Upper lobe of left lung (tissue), 6 donors: ENCODE measurements at regions not wholly inside any gene's neighbourhood (a gene's known extent, or its start where the extent isn't known, plus 50 kb on each side); places are given as distances from the start of the nearest gene placed in this dataset.

Experiments used
- ATAC-seq, 2 donors: fragments of 200-7000 bp; cut with Tn5 transposase; one replicate each; pipeline ENCODE4 v1.9.1; 2022; ENCODE audit warnings: mild to moderate bottlenecking in 2 of 2, moderate library complexity in 2 of 2; ENCODE audit not compliant: low FRiP score in 2 of 2
- DNase-seq, 2 donors: peaks; one replicate each; pipeline ENCODE4 v3.0.0-alpha.2; 2019 to 2020
- H3K27ac ChIP-seq, 4 donors: fragments of 200-600 bp; sonication (generic); one replicate each; pipeline ENCODE4 v1.5.1; 2016 to 2019
- H3K27me3 ChIP-seq, 4 donors: fragments of 200-600 bp; sonication (generic); one replicate each; pipeline ENCODE4 v1.5.1; 2017 to 2019
- H3K36me3 ChIP-seq, 4 donors: fragments of 200-600 bp; sonication (generic); one replicate each; pipeline ENCODE4 v1.5.1; 2016 to 2019
- H3K4me1 ChIP-seq, 4 donors: fragments of 200-600 bp; sonication (generic); one replicate each; pipeline ENCODE4 v1.5.1; 2018 to 2019
- H3K4me3 ChIP-seq, 4 donors: fragments of 200-600 bp; sonication (generic); one replicate each; pipeline ENCODE4 v1.5.1; 2017 to 2019; ENCODE audit warnings: mild to moderate bottlenecking in 2 of 4, moderate library complexity in 1 of 4
- H3K9me3 ChIP-seq, 4 donors: fragments of 200-600 bp; sonication (generic); one replicate each; pipeline ENCODE4 v1.5.1; 2018 to 2019
- CTCF ChIP-seq, 6 experiments: fragments of 450-650 bp in 4 of 6; fragments of 200-600 bp in 2 of 6; sonication (generic) in 2 of 6; IDR thresholded peaks; one replicate each; pipeline ENCODE4 v1.5.1; 2016 to 2019; ENCODE audit warnings: antibody characterized with exemption in 6 of 6
- EP300 ChIP-seq, 4 donors: sonication (generic); formaldehyde crosslinking; IDR thresholded peaks; one replicate each; pipeline ENCODE4 v1.5.1; 2017; ENCODE audit warnings: antibody characterized with exemption in 4 of 4, control low read depth in 2 of 4
- POLR2A ChIP-seq, 4 donors: fragments of 450-650 bp; IDR thresholded peaks; one replicate each; pipeline ENCODE4 v1.5.1; 2016 to 2017; ENCODE audit warnings: antibody characterized with exemption in 4 of 4, mild to moderate bottlenecking in 2 of 4
- POLR2AphosphoS5 ChIP-seq, 2 donors: sonication (generic); formaldehyde crosslinking; IDR thresholded peaks; one replicate each; pipeline ENCODE4 v1.5.1; 2017; ENCODE audit warnings: antibody characterized with exemption in 2 of 2
- WGBS, 2 donors: methylation state at CpG; one replicate each; pipeline ENCODE4 v1.1.5; 2017 to 2018; 5-methylcytosine and 5-hydroxymethylcytosine counted together
- donor health status: DM: no; HTN: no; CAD: no; lungs with moderate emphysema.
- donor health status: DM: no; HTN: yes; CAD: no; lungs with severe emphysema.

- ATAC-seq (no peak), DNase-seq (no peak)
- Histone ChIP-seq H3K36me3 (no peaks in the 10 kb centered on the region), H3K27ac (no peak overlapping the region), H3K4me1 (no peaks in the 10 kb centered on the region), H3K27me3 (no peaks in the 10 kb centered on the region), H3K4me3 (no peak overlapping the region), H3K9me3 (no peaks in the 10 kb centered on the region)
- WGBS, 2 donors: 100% methylated on average over 1 of the region's 1 CpG
- TF ChIP-seq CTCF (IDR thresholded peaks at IDR 0.05): no peak
- no peak for TF ChIP-seq POLR2A (IDR thresholded peaks at IDR 0.05)
- TF ChIP-seq POLR2AphosphoS5 (IDR thresholded peaks at IDR 0.05): no peak
- TF ChIP-seq EP300 (IDR thresholded peaks at IDR 0.05): no peak
Observed at GRCh38 chr5:125050926-125051325, 304.5 kb upstream of the ZNF608 start.

GRCh38 chr5:125052584-125052983 lies 306.1 kb upstream of the ZNF608 start:
- no peak for TF ChIP-seq CTCF (IDR thresholded peaks at IDR 0.05)
- TF ChIP-seq EP300 (IDR thresholded peaks at IDR 0.05): no peak
- no peak for TF ChIP-seq POLR2AphosphoS5 (IDR thresholded peaks at IDR 0.05)
- no peak for TF ChIP-seq POLR2A (IDR thresholded peaks at IDR 0.05)
- ATAC-seq (peak in 1 of 2 donors; percentile 37), DNase-seq (no peak)
- Histone ChIP-seq H3K27me3 (no peaks in the 10 kb centered on the region), H3K36me3 (no peaks in the 10 kb centered on the region), H3K9me3 (no peaks in the 10 kb centered on the region), H3K4me3 (no peak overlapping the region), H3K4me1 (peaks cover 0 to 6% (median 2%) of the 10 kb centered on the region in 4 donors), H3K27ac (no peak overlapping the region)
- WGBS, 2 donors: 88 to 91% methylated on average over 7 of the region's 7 CpGs

- Histone ChIP-seq H3K36me3 (no peaks in the 10 kb centered on the region), H3K4me3 (no peak overlapping the region), H3K4me1 (peaks cover 0 to 9% (median 2%) of the 10 kb centered on the region in 4 donors), H3K9me3 (no peaks in the 10 kb centered on the region), H3K27ac (no peak overlapping the region), H3K27me3 (no peaks in the 10 kb centered on the region)
- DNase-seq: no peak
- TF ChIP-seq CTCF (IDR thresholded peaks at IDR 0.05): no peak
- TF ChIP-seq POLR2AphosphoS5 (IDR thresholded peaks at IDR 0.05): no peak
- TF ChIP-seq EP300 (IDR thresholded peaks at IDR 0.05): no peak
- TF ChIP-seq POLR2A (IDR thresholded peaks at IDR 0.05): no peak
- 86 to 89% methylated on average over 1 of the region's 1 CpG for WGBS, 2 donors
- ATAC-seq: no peak
Observed at GRCh38 chr5:125053179-125053578, 306.7 kb upstream of the ZNF608 start.

GRCh38 chr5:125054146-125054545 lies 307.7 kb upstream of the ZNF608 start:
- ATAC-seq: no peak
- Histone ChIP-seq H3K36me3 (no peaks in the 10 kb centered on the region), H3K4me3 (no peak overlapping the region), H3K4me1 (peaks cover 0 to 13% (median 2%) of the 10 kb centered on the region in 4 donors), H3K9me3 (no peaks in the 10 kb centered on the region), H3K27ac (no peak overlapping the region), H3K27me3 (no peaks in the 10 kb centered on the region)
- TF ChIP-seq CTCF (IDR thresholded peaks at IDR 0.05) (no peak), EP300 (IDR thresholded peaks at IDR 0.05) (no peak), POLR2AphosphoS5 (IDR thresholded peaks at IDR 0.05) (no peak), POLR2A (IDR thresholded peaks at IDR 0.05) (no peak)
- 92 to 98% methylated on average over 4 of the region's 4 CpGs for WGBS, 2 donors
- DNase-seq: no peak

- TF ChIP-seq POLR2A (IDR thresholded peaks at IDR 0.05) (no peak), CTCF (IDR thresholded peaks at IDR 0.05) (no peak), EP300 (IDR thresholded peaks at IDR 0.05) (no peak), POLR2AphosphoS5 (IDR thresholded peaks at IDR 0.05) (no peak)
- no peaks in the 10 kb centered on the region for H3K9me3 ChIP-seq
- no peak overlapping the region for H3K27ac ChIP-seq
- H3K27me3 ChIP-seq: no peaks in the 10 kb centered on the region
- no peak for ATAC-seq
- H3K4me3 ChIP-seq: no peak overlapping the region
- peaks cover 0 to 13% (median 2%) of the 10 kb centered on the region in 4 donors for H3K4me1 ChIP-seq
- WGBS, 2 donors: 82 to 87% methylated on average over 6 of the region's 6 CpGs
- no peaks in the 10 kb centered on the region for H3K36me3 ChIP-seq
- DNase-seq: no peak
Observed at GRCh38 chr5:125056671-125057485, 310.4 kb upstream of the ZNF608 start.
